GM18505 (cell line): ENCODE measurements at regions not wholly inside any gene's neighbourhood (a gene's known extent, or its start where the extent isn't known, plus 50 kb on each side); places are given as distances from the start of the nearest gene placed in this dataset.
"Not testable (repeated sequence)": the region's sequence is repeated elsewhere in the genome, so short reads cannot be mapped to it uniquely, and the experiment has no call there.

Source experiments
- ATAC-seq: cut with Tn5 transposase; IDR thresholded peaks from one replicate; pipeline ENCODE4 v1.9.1; 2021; ENCODE audit not compliant: unreplicated experiment
- POLR2A ChIP-seq: IDR thresholded peaks from 4 replicates; pipeline ENCODE4 v1.6.1; 2011; ENCODE audit warnings: borderline replicate concordance; ENCODE audit not compliant: insufficient read depth, insufficient read length; ENCODE audit errors: extremely low read depth

- ATAC-seq: no peak
- no peak for TF ChIP-seq POLR2A
These were observed 133.8 kb downstream of the SMIM20 start for GRCh38 chr4:26047795-26048194.

GRCh38 chr4:26048378-26048882 lies 134.4 kb downstream of the SMIM20 start:
- no peak for ATAC-seq

GRCh38 chr4:26048950-26049349 lies 134.9 kb downstream of the SMIM20 start:
- no peak for ATAC-seq
- TF ChIP-seq POLR2A: no peak

More at GRCh38 chr4:26048378-26048882, 134.4 kb downstream of the SMIM20 start:
- TF ChIP-seq POLR2A: no peak

- TF ChIP-seq POLR2A: no peak
- no peak for ATAC-seq
These were observed 135.4 kb downstream of the SMIM20 start for GRCh38 chr4:26049447-26049846.

- TF ChIP-seq POLR2A: no peak
- no peak for ATAC-seq
These were observed 136.2 kb downstream of the SMIM20 start for GRCh38 chr4:26050212-26050643.

- TF ChIP-seq POLR2A: no peak
- ATAC-seq: no peak
These were observed 136.7 kb downstream of the SMIM20 start for GRCh38 chr4:26050671-26051070.

- no peak for TF ChIP-seq POLR2A
These were observed 137.2 kb downstream of the SMIM20 start for GRCh38 chr4:26051240-26051639.

GRCh38 chr4:26052663-26053541 lies 138.9 kb downstream of the SMIM20 start:
- ATAC-seq: no peak
- no peak for TF ChIP-seq POLR2A

More at GRCh38 chr4:26051240-26051639, 137.2 kb downstream of the SMIM20 start:
- ATAC-seq: no peak

GRCh38 chr4:26053761-26054160 lies 139.7 kb downstream of the SMIM20 start:
- no peak for TF ChIP-seq POLR2A
- no peak for ATAC-seq

GRCh38 chr4:26055855-26056254 lies 141.8 kb downstream of the SMIM20 start:
- no peak for TF ChIP-seq POLR2A
- ATAC-seq: no peak

GRCh38 chr4:26056406-26056805 lies 142.4 kb downstream of the SMIM20 start:
- TF ChIP-seq POLR2A: no peak
- ATAC-seq: no peak

GRCh38 chr4:26057839-26058238 lies 143.8 kb downstream of the SMIM20 start:
- not testable (repeated sequence) for ATAC-seq

GRCh38 chr4:26058537-26058936 lies 144.5 kb downstream of the SMIM20 start:
- TF ChIP-seq POLR2A: no peak
- ATAC-seq: peak; percentile 53
